Panc1 (cell line): ENCODE measurements at regions not wholly inside any gene's neighbourhood (a gene's known extent, or its start where the extent isn't known, plus 50 kb on each side); places are given as distances from the start of the nearest gene placed in this dataset.

ENCODE experiments used
- CTCF ChIP-seq: fragments of 450-650 bp; IDR thresholded peaks from 2 replicates; pipeline ENCODE4 v1.5.1; 2017; ENCODE audit warnings: mild to moderate bottlenecking
- POLR2AphosphoS5 ChIP-seq: IDR thresholded peaks from 2 replicates; pipeline ENCODE4 v1.6.1; 2012; ENCODE audit warnings: mild to moderate bottlenecking, low read depth, low read length, moderate library complexity
- SIN3A ChIP-seq: IDR thresholded peaks from 2 replicates; pipeline ENCODE4 v1.6.1; 2012; ENCODE audit warnings: low read depth, mild to moderate bottlenecking, low read length, moderate library complexity, borderline replicate concordance; ENCODE audit not compliant: insufficient read depth

GRCh38 chr10:128527711-128528110 lies 401.5 kb upstream of the MKI67 start:
- TF ChIP-seq CTCF, result no peak
- TF ChIP-seq POLR2AphosphoS5, result no peak
- no peak for TF ChIP-seq SIN3A
